GM23338 (cell line): ENCODE measurements at regions not wholly inside any gene's neighbourhood (a gene's known extent, or its start where the extent isn't known, plus 50 kb on each side); places are given as distances from the start of the nearest gene placed in this dataset.

Experiments used
- ATAC-seq: fragments of 200-7000 bp; cut with Tn5 transposase; 3 replicates; pipeline ENCODE4 v1.9.1; 2020
- DNase-seq: peaks from one replicate; pipeline ENCODE4 v3.0.0-alpha.2; 2015; ENCODE audit warnings: low spot score
- H2AFZ ChIP-seq: fragments of 200-600 bp; sonication (generic); 2 replicates; pipeline ENCODE4 v1.8.0; 2016; ENCODE audit warnings: antibody characterized with exemption, mild to moderate bottlenecking, moderate library complexity
- H3F3A ChIP-seq: fragments of 200-600 bp; sonication (generic); replicated peaks from 2 replicates; pipeline ENCODE4 v1.8.0; 2017; ENCODE audit warnings: antibody characterized with exemption, mixed run types, low read depth
- H3K27ac ChIP-seq: fragments of 200-600 bp; sonication (generic); 2 replicates; pipeline ENCODE4 v1.6.1; 2016; ENCODE audit warnings: low read depth
- H3K27me3 ChIP-seq: fragments of 200-600 bp; sonication (generic); 2 replicates; pipeline ENCODE4 v1.8.0; 2016; ENCODE audit warnings: mild to moderate bottlenecking, mixed run types, moderate library complexity; ENCODE audit not compliant: insufficient read depth
- H3K36me3 ChIP-seq: fragments of 200-600 bp; sonication (generic); 2 replicates; pipeline ENCODE4 v1.8.0; 2016; ENCODE audit warnings: mild to moderate bottlenecking; ENCODE audit not compliant: insufficient read depth
- H3K4me1 ChIP-seq: fragments of 200-600 bp; sonication (generic); 2 replicates; pipeline ENCODE4 v1.8.0; 2016; ENCODE audit warnings: mild to moderate bottlenecking, moderate library complexity; ENCODE audit not compliant: insufficient read depth
- H3K4me2 ChIP-seq: fragments of 200-600 bp; sonication (generic); 2 replicates; pipeline ENCODE4 v1.7.1; 2017; ENCODE audit warnings: mixed run types
- H3K4me3 ChIP-seq: fragments of 200-600 bp; sonication (generic); 2 replicates; pipeline ENCODE4 v1.6.1; 2016; ENCODE audit warnings: mixed run types
- H3K79me2 ChIP-seq: fragments of 200-600 bp; sonication (generic); replicated peaks from 2 replicates; pipeline ENCODE4 v1.8.0; 2017; ENCODE audit warnings: mild to moderate bottlenecking; ENCODE audit not compliant: insufficient read depth
- H3K9me2 ChIP-seq: fragments of 200-600 bp; sonication (generic); 2 replicates; pipeline ENCODE4 v1.8.0; 2017; ENCODE audit not compliant: insufficient read depth
- H4K20me1 ChIP-seq: fragments of 200-600 bp; sonication (generic); replicated peaks from 2 replicates; pipeline ENCODE4 v1.8.0; 2017; ENCODE audit warnings: mild to moderate bottlenecking; ENCODE audit not compliant: insufficient read depth
- H3K27ac Mint-ChIP-seq: 2 replicates; pipeline ENCODE4 v1.8.0; 2020; ENCODE audit warnings: inconsistent platforms, mild to moderate bottlenecking, moderate library complexity, mixed read lengths
- H3K27me3 Mint-ChIP-seq: 3 replicates; pipeline ENCODE4 v1.8.0; 2022; ENCODE audit warnings: low read depth, mild to moderate bottlenecking, moderate library complexity, mixed read lengths, inconsistent platforms; ENCODE audit not compliant: insufficient read depth, poor library complexity
- H3K36me3 Mint-ChIP-seq: 3 replicates; pipeline ENCODE4 v1.8.0; 2021; ENCODE audit warnings: low read depth, mild to moderate bottlenecking, inconsistent platforms, moderate library complexity, mixed read lengths
- H3K4me1 Mint-ChIP-seq: 3 replicates; pipeline ENCODE4 v1.8.0; 2020; ENCODE audit warnings: mild to moderate bottlenecking, inconsistent platforms, mixed read lengths
- H3K4me3 Mint-ChIP-seq: 3 replicates; pipeline ENCODE4 v1.8.0; 2021; ENCODE audit warnings: moderate library complexity, mild to moderate bottlenecking, inconsistent platforms, mixed read lengths
- H3K9me3 Mint-ChIP-seq: 3 replicates; pipeline ENCODE4 v1.8.0; 2020; ENCODE audit warnings: moderate library complexity, mild to moderate bottlenecking, inconsistent platforms, mixed read lengths
- NANOG ChIP-seq: IDR thresholded peaks from 2 replicates; pipeline ENCODE4 v1.6.1; 2016; ENCODE audit warnings: antibody characterized with exemption, borderline replicate concordance
- POLR2AphosphoS5 ChIP-seq: IDR thresholded peaks from 2 replicates; pipeline ENCODE4 v1.6.1; 2016; ENCODE audit warnings: antibody characterized with exemption, low read depth
- ZNF114 ChIP-seq: fragments of 250-450 bp; sonication (Bioruptor Pico); IDR thresholded peaks from 2 replicates; pipeline ENCODE4 v1.5.0; 2020; ENCODE audit warnings: mild to moderate bottlenecking, moderate library complexity
- ZNF331 ChIP-seq: fragments of 250-450 bp; sonication (Bioruptor Pico); IDR thresholded peaks from 2 replicates; pipeline ENCODE4 v1.5.0; 2020; ENCODE audit warnings: low read depth, mild to moderate bottlenecking, moderate library complexity
- TF ChIP-seq, protein P1 (sequence below): fragments of 250-450 bp; sonication (Bioruptor Pico); IDR thresholded peaks from 2 replicates; pipeline ENCODE4 v1.5.0; 2020; ENCODE audit warnings: mild to moderate bottlenecking, moderate library complexity
- TF ChIP-seq, protein P2 (sequence below), 2 experiments: fragments of 200-600 bp in 1 of 2; sonication (generic) in 1 of 2; conservative IDR thresholded peaks; 2 replicates each; pipeline versions ENCODE4 v1.5.1 to v1.6.1; 2016 to 2017; ENCODE audit warnings: antibody characterized with exemption in 2 of 2, low read depth in 2 of 2, mild to moderate bottlenecking in 2 of 2, moderate library complexity in 1 of 2
- TF ChIP-seq, protein P3 (sequence below): IDR thresholded peaks from 2 replicates; pipeline ENCODE4 v1.6.1; 2016; ENCODE audit warnings: antibody characterized with exemption

- Histone ChIP-seq H3K4me2 (no peak overlapping the region), H3K4me1 (no peaks in the 10 kb centered on the region), H4K20me1 (no peaks in the 10 kb centered on the region), H3K27ac (no peak overlapping the region), H2AFZ (0 out of 2 replicates have a peak overlapping the region, but pooled peaks have one; percentile 43), H3K9me2 (peaks cover 4% of the 10 kb centered on the region), H3F3A (no peaks in the 10 kb centered on the region), H3K36me3 (no peaks in the 10 kb centered on the region), H3K27me3 (no peaks in the 10 kb centered on the region), H3K79me2 (no peaks in the 10 kb centered on the region), H3K4me3 (no peak overlapping the region)
- Mint-ChIP-seq H3K27ac (peak overlapping the region; percentile 91), H3K4me1 (no peaks in the 10 kb centered on the region), H3K4me3 (no peak overlapping the region), H3K36me3 (peaks cover 15% of the 10 kb centered on the region; the same call in 2 of the 3 replicates), H3K27me3 (peaks cover 2% of the 10 kb centered on the region), H3K9me3 (peaks cover 12% of the 10 kb centered on the region; the same call in 2 of the 3 replicates)
- ATAC-seq (no peak), DNase-seq (no peak)
- TF ChIP-seq, protein P1, sequence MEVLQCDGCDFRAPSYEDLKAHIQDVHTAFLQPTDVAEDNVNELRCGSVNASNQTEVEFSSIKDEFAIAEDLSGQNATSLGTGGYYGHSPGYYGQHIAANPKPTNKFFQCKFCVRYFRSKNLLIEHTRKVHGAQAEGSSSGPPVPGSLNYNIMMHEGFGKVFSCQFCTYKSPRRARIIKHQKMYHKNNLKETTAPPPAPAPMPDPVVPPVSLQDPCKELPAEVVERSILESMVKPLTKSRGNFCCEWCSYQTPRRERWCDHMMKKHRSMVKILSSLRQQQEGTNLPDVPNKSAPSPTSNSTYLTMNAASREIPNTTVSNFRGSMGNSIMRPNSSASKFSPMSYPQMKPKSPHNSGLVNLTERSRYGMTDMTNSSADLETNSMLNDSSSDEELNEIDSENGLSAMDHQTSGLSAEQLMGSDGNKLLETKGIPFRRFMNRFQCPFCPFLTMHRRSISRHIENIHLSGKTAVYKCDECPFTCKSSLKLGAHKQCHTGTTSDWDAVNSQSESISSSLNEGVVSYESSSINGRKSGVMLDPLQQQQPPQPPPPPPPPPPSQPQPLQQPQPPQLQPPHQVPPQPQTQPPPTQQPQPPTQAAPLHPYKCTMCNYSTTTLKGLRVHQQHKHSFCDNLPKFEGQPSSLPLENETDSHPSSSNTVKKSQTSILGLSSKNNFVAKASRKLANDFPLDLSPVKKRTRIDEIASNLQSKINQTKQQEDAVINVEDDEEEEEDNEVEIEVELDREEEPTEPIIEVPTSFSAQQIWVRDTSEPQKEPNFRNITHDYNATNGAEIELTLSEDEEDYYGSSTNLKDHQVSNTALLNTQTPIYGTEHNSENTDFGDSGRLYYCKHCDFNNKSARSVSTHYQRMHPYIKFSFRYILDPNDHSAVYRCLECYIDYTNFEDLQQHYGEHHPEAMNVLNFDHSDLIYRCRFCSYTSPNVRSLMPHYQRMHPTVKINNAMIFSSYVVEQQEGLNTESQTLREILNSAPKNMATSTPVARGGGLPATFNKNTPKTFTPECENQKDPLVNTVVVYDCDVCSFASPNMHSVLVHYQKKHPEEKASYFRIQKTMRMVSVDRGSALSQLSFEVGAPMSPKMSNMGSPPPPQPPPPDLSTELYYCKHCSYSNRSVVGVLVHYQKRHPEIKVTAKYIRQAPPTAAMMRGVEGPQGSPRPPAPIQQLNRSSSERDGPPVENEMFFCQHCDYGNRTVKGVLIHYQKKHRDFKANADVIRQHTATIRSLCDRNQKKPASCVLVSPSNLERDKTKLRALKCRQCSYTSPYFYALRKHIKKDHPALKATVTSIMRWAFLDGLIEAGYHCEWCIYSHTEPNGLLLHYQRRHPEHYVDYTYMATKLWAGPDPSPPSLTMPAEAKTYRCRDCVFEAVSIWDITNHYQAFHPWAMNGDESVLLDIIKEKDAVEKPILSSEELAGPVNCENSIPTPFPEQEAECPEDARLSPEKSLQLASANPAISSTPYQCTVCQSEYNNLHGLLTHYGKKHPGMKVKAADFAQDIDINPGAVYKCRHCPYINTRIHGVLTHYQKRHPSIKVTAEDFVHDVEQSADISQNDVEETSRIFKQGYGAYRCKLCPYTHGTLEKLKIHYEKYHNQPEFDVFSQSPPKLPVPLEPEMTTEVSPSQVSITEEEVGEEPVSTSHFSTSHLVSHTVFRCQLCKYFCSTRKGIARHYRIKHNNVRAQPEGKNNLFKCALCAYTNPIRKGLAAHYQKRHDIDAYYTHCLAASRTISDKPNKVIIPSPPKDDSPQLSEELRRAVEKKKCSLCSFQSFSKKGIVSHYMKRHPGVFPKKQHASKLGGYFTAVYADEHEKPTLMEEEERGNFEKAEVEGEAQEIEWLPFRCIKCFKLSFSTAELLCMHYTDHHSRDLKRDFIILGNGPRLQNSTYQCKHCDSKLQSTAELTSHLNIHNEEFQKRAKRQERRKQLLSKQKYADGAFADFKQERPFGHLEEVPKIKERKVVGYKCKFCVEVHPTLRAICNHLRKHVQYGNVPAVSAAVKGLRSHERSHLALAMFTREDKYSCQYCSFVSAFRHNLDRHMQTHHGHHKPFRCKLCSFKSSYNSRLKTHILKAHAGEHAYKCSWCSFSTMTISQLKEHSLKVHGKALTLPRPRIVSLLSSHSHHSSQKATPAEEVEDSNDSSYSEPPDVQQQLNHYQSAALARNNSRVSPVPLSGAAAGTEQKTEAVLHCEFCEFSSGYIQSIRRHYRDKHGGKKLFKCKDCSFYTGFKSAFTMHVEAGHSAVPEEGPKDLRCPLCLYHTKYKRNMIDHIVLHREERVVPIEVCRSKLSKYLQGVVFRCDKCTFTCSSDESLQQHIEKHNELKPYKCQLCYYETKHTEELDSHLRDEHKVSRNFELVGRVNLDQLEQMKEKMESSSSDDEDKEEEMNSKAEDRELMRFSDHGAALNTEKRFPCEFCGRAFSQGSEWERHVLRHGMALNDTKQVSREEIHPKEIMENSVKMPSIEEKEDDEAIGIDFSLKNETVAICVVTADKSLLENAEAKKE (CRISPR knock-in tag), result no peak
- TF ChIP-seq POLR2AphosphoS5, result no peak
- no peak for TF ChIP-seq ZNF331 (CRISPR knock-in tag)
- no peak for TF ChIP-seq NANOG
- TF ChIP-seq, protein P2, sequence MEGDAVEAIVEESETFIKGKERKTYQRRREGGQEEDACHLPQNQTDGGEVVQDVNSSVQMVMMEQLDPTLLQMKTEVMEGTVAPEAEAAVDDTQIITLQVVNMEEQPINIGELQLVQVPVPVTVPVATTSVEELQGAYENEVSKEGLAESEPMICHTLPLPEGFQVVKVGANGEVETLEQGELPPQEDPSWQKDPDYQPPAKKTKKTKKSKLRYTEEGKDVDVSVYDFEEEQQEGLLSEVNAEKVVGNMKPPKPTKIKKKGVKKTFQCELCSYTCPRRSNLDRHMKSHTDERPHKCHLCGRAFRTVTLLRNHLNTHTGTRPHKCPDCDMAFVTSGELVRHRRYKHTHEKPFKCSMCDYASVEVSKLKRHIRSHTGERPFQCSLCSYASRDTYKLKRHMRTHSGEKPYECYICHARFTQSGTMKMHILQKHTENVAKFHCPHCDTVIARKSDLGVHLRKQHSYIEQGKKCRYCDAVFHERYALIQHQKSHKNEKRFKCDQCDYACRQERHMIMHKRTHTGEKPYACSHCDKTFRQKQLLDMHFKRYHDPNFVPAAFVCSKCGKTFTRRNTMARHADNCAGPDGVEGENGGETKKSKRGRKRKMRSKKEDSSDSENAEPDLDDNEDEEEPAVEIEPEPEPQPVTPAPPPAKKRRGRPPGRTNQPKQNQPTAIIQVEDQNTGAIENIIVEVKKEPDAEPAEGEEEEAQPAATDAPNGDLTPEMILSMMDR (conservative IDR thresholded peaks at IDR 0.05; ENCODE audit: low read depth in 2 of 2), result no peak
- no peak for TF ChIP-seq ZNF114 (CRISPR knock-in tag)
- TF ChIP-seq, protein P3, sequence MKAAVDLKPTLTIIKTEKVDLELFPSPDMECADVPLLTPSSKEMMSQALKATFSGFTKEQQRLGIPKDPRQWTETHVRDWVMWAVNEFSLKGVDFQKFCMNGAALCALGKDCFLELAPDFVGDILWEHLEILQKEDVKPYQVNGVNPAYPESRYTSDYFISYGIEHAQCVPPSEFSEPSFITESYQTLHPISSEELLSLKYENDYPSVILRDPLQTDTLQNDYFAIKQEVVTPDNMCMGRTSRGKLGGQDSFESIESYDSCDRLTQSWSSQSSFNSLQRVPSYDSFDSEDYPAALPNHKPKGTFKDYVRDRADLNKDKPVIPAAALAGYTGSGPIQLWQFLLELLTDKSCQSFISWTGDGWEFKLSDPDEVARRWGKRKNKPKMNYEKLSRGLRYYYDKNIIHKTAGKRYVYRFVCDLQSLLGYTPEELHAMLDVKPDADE, result no peak
Measured at GRCh38 chr4:32658019-32658418, 1937.8 kb downstream of the PCDH7 start.
